ENCODE measurements at regions not wholly inside any gene's neighbourhood (a gene's known extent, or its start where the extent isn't known, plus 50 kb on each side); places are given as distances from the start of the nearest gene placed in this dataset.

GRCh38 chr13:106145070-106145469 is 390.4 kb downstream of the EFNB2 start:
- no peaks in the 10 kb centered on the region for H3K36me3 ChIP-seq (ENCODE audit: insufficient read depth, low read length)
- no peak overlapping the region for H3K9ac ChIP-seq (ENCODE audit: low read length)
- H2AFZ ChIP-seq (ENCODE audit: low read length) = no peak overlapping the region
- no peaks in the 10 kb centered on the region for H4K20me1 ChIP-seq (ENCODE audit: insufficient read depth, low read depth, low read length)
- no peaks in the 10 kb centered on the region for H3K27me3 ChIP-seq (ENCODE audit: low read length)
- no peaks in the 10 kb centered on the region for H3K79me2 ChIP-seq (ENCODE audit: low read length)
- H3K9me3 ChIP-seq (ENCODE audit: low read length) = peaks cover 11% of the 10 kb centered on the region
- no peaks in the 10 kb centered on the region for H3K9me2 ChIP-seq (replicated peaks; ENCODE audit: insufficient read depth, low read length)
- H3K4me1 ChIP-seq (ENCODE audit: low read length) = no peaks in the 10 kb centered on the region
- no peak overlapping the region for H3K4me3 ChIP-seq (ENCODE audit: low read length)
- H3K4me2 ChIP-seq (ENCODE audit: low read depth, low read length, poor library complexity, severe bottlenecking) = no peak overlapping the region
- DNase-seq = no peak
- no peak overlapping the region for H3K27ac ChIP-seq (ENCODE audit: low read length)

- no peak for DNase-seq
- Histone ChIP-seq H4K20me1 (ENCODE audit: insufficient read depth, low read depth, low read length) (no peaks in the 10 kb centered on the region), H2AFZ (ENCODE audit: low read length) (no peak overlapping the region), H3K9ac (ENCODE audit: low read length) (no peak overlapping the region), H3K27me3 (ENCODE audit: low read length) (no peaks in the 10 kb centered on the region), H3K36me3 (ENCODE audit: insufficient read depth, low read length) (no peaks in the 10 kb centered on the region), H3K79me2 (ENCODE audit: low read length) (no peaks in the 10 kb centered on the region), H3K9me2 (replicated peaks; ENCODE audit: insufficient read depth, low read length) (no peaks in the 10 kb centered on the region), H3K27ac (ENCODE audit: low read length) (no peak overlapping the region), H3K4me2 (ENCODE audit: low read depth, low read length, poor library complexity, severe bottlenecking) (no peak overlapping the region), H3K4me3 (ENCODE audit: low read length) (no peak overlapping the region), H3K9me3 (ENCODE audit: low read length) (peaks cover 11% of the 10 kb centered on the region), H3K4me1 (ENCODE audit: low read length) (no peaks in the 10 kb centered on the region)
Observed at GRCh38 chr13:106143930-106144709, 391.3 kb downstream of the EFNB2 start.

- Histone ChIP-seq H3K36me3 (ENCODE audit: insufficient read depth, low read length) (no peaks in the 10 kb centered on the region), H3K27ac (ENCODE audit: low read length) (no peak overlapping the region), H3K9me2 (replicated peaks; ENCODE audit: insufficient read depth, low read length) (no peaks in the 10 kb centered on the region), H3K4me2 (ENCODE audit: low read depth, low read length, poor library complexity, severe bottlenecking) (no peak overlapping the region), H3K4me1 (ENCODE audit: low read length) (no peaks in the 10 kb centered on the region), H3K79me2 (ENCODE audit: low read length) (no peaks in the 10 kb centered on the region), H3K4me3 (ENCODE audit: low read length) (no peak overlapping the region), H3K9ac (ENCODE audit: low read length) (no peak overlapping the region), H3K9me3 (ENCODE audit: low read length) (peaks cover 11% of the 10 kb centered on the region), H3K27me3 (ENCODE audit: low read length) (no peaks in the 10 kb centered on the region), H4K20me1 (ENCODE audit: insufficient read depth, low read depth, low read length) (no peaks in the 10 kb centered on the region), H2AFZ (ENCODE audit: low read length) (no peak overlapping the region)
- DNase-seq = no peak
Observed at GRCh38 chr13:106143392-106143791, 392.1 kb downstream of the EFNB2 start.

- Histone ChIP-seq H2AFZ (ENCODE audit: low read length) (no peak overlapping the region), H3K27me3 (ENCODE audit: low read length) (no peaks in the 10 kb centered on the region), H3K27ac (ENCODE audit: low read length) (no peak overlapping the region), H4K20me1 (ENCODE audit: insufficient read depth, low read depth, low read length) (no peaks in the 10 kb centered on the region), H3K9ac (ENCODE audit: low read length) (no peak overlapping the region), H3K4me1 (ENCODE audit: low read length) (no peaks in the 10 kb centered on the region), H3K4me3 (ENCODE audit: low read length) (no peak overlapping the region), H3K4me2 (ENCODE audit: low read depth, low read length, poor library complexity, severe bottlenecking) (no peak overlapping the region), H3K9me2 (replicated peaks; ENCODE audit: insufficient read depth, low read length) (no peaks in the 10 kb centered on the region; the same call in 1 of the 2 replicates), H3K9me3 (ENCODE audit: low read length) (peaks cover 14% of the 10 kb centered on the region; the same call in 1 of the 2 replicates), H3K79me2 (ENCODE audit: low read length) (no peaks in the 10 kb centered on the region), H3K36me3 (ENCODE audit: insufficient read depth, low read length) (no peaks in the 10 kb centered on the region)
- DNase-seq = no peak
Observed at GRCh38 chr13:106140476-106140875, 395.0 kb downstream of the EFNB2 start.

- H3K36me3 ChIP-seq (ENCODE audit: insufficient read depth, low read length) = no peaks in the 10 kb centered on the region
- H3K9me2 ChIP-seq (replicated peaks; ENCODE audit: insufficient read depth, low read length) = no peaks in the 10 kb centered on the region; the same call in 1 of the 2 replicates
- DNase-seq = no peak
- H4K20me1 ChIP-seq (ENCODE audit: insufficient read depth, low read depth, low read length) = no peaks in the 10 kb centered on the region
- no peak overlapping the region for H3K4me2 ChIP-seq (ENCODE audit: low read depth, low read length, poor library complexity, severe bottlenecking)
- no peak overlapping the region for H3K4me3 ChIP-seq (ENCODE audit: low read length)
- no peaks in the 10 kb centered on the region for H3K4me1 ChIP-seq (ENCODE audit: low read length)
- H3K9ac ChIP-seq (ENCODE audit: low read length) = no peak overlapping the region
- no peak overlapping the region for H3K27ac ChIP-seq (ENCODE audit: low read length)
- H3K9me3 ChIP-seq (ENCODE audit: low read length) = peaks cover 14% of the 10 kb centered on the region; the same call in 1 of the 2 replicates
- H3K27me3 ChIP-seq (ENCODE audit: low read length) = no peaks in the 10 kb centered on the region
- H2AFZ ChIP-seq (ENCODE audit: low read length) = no peak overlapping the region
- no peaks in the 10 kb centered on the region for H3K79me2 ChIP-seq (ENCODE audit: low read length)
Observed at GRCh38 chr13:106139942-106140341, 395.5 kb downstream of the EFNB2 start.

- no peaks in the 10 kb centered on the region for H3K79me2 ChIP-seq (ENCODE audit: low read length)
- no peaks in the 10 kb centered on the region for H4K20me1 ChIP-seq (ENCODE audit: insufficient read depth, low read depth, low read length)
- no peak overlapping the region for H2AFZ ChIP-seq (ENCODE audit: low read length)
- H3K4me1 ChIP-seq (ENCODE audit: low read length) = no peaks in the 10 kb centered on the region
- H3K9ac ChIP-seq (ENCODE audit: low read length) = no peak overlapping the region
- DNase-seq = no peak
- no peak overlapping the region for H3K4me3 ChIP-seq (ENCODE audit: low read length)
- no peaks in the 10 kb centered on the region; the same call in 1 of the 2 replicates for H3K9me2 ChIP-seq (replicated peaks; ENCODE audit: insufficient read depth, low read length)
- no peaks in the 10 kb centered on the region for H3K36me3 ChIP-seq (ENCODE audit: insufficient read depth, low read length)
- H3K27ac ChIP-seq (ENCODE audit: low read length) = no peak overlapping the region
- H3K4me2 ChIP-seq (ENCODE audit: low read depth, low read length, poor library complexity, severe bottlenecking) = no peak overlapping the region
- H3K27me3 ChIP-seq (ENCODE audit: low read length) = no peaks in the 10 kb centered on the region
- H3K9me3 ChIP-seq (ENCODE audit: low read length) = peaks cover 10% of the 10 kb centered on the region; the same call in 1 of the 2 replicates
Observed at GRCh38 chr13:106139377-106139776, 396.1 kb downstream of the EFNB2 start.

GRCh38 chr13:106138620-106139019 is 396.8 kb downstream of the EFNB2 start:
- H4K20me1 ChIP-seq (ENCODE audit: insufficient read depth, low read depth, low read length) = no peaks in the 10 kb centered on the region
- no peak overlapping the region for H2AFZ ChIP-seq (ENCODE audit: low read length)
- H3K27me3 ChIP-seq (ENCODE audit: low read length) = no peaks in the 10 kb centered on the region
- no peak overlapping the region for H3K4me2 ChIP-seq (ENCODE audit: low read depth, low read length, poor library complexity, severe bottlenecking)
- no peaks in the 10 kb centered on the region for H3K4me1 ChIP-seq (ENCODE audit: low read length)
- H3K36me3 ChIP-seq (ENCODE audit: insufficient read depth, low read length) = no peaks in the 10 kb centered on the region
- H3K27ac ChIP-seq (ENCODE audit: low read length) = no peak overlapping the region
- H3K9me2 ChIP-seq (replicated peaks; ENCODE audit: insufficient read depth, low read length) = no peaks in the 10 kb centered on the region; the same call in 1 of the 2 replicates
- no peak for DNase-seq
- H3K4me3 ChIP-seq (ENCODE audit: low read length) = no peak overlapping the region
- H3K79me2 ChIP-seq (ENCODE audit: low read length) = no peaks in the 10 kb centered on the region
- H3K9me3 ChIP-seq (ENCODE audit: low read length) = peaks cover 10% of the 10 kb centered on the region; the same call in 1 of the 2 replicates
- no peak overlapping the region for H3K9ac ChIP-seq (ENCODE audit: low read length)

- Histone ChIP-seq H3K4me1 (ENCODE audit: low read length) (no peaks in the 10 kb centered on the region), H3K27ac (ENCODE audit: low read length) (no peak overlapping the region), H3K9ac (ENCODE audit: low read length) (no peak overlapping the region), H4K20me1 (ENCODE audit: insufficient read depth, low read depth, low read length) (no peaks in the 10 kb centered on the region), H3K4me2 (ENCODE audit: low read depth, low read length, poor library complexity, severe bottlenecking) (no peak overlapping the region), H3K79me2 (ENCODE audit: low read length) (no peaks in the 10 kb centered on the region), H3K27me3 (ENCODE audit: low read length) (no peaks in the 10 kb centered on the region), H3K4me3 (ENCODE audit: low read length) (no peak overlapping the region), H3K9me3 (ENCODE audit: low read length) (peaks cover 15% of the 10 kb centered on the region), H2AFZ (ENCODE audit: low read length) (no peak overlapping the region), H3K9me2 (replicated peaks; ENCODE audit: insufficient read depth, low read length) (no peaks in the 10 kb centered on the region; the same call in 1 of the 2 replicates), H3K36me3 (ENCODE audit: insufficient read depth, low read length) (no peaks in the 10 kb centered on the region)
- no peak for DNase-seq
Observed at GRCh38 chr13:106133025-106133424, 402.4 kb downstream of the EFNB2 start.
